ENCODE measurements at regions not wholly inside any gene's neighbourhood (a gene's known extent, or its start where the extent isn't known, plus 50 kb on each side); places are given as distances from the start of the nearest gene placed in this dataset.

GRCh38 chr22:49240472-49240871, 587.2 kb downstream of the BRD1 start:
- Histone ChIP-seq H3K4me2 (ENCODE audit: insufficient read depth, low read length, poor library complexity, severe bottlenecking) (no peak overlapping the region), H3K23ac (ENCODE audit: low read depth, low read length, poor library complexity) (peak overlapping the region; percentile 47), H3K18ac (ENCODE audit: low read length) (no peak overlapping the region), H2AK5ac (ENCODE audit: low read depth, low read length) (peak overlapping the region; percentile 46), H3K4me1 (ENCODE audit: control insufficient read depth in 2 of 2, insufficient read depth in 1 of 2, low read depth in 1 of 2, low read length in 2 of 2) (peaks cover 0 to 8% of the 10 kb centered on the region in 2 donors), H3K79me1 (ENCODE audit: low read depth, low read length) (peaks cover 4% of the 10 kb centered on the region), H4K91ac (ENCODE audit: low read depth, low read length, poor library complexity) (no peak overlapping the region), H3K9ac (ENCODE audit: low read depth, low read length, poor library complexity) (no peak overlapping the region), H2BK5ac (ENCODE audit: low read length) (peak overlapping the region; percentile 87), H4K8ac (ENCODE audit: low read depth, low read length) (no peak overlapping the region), H3K36me3 (replicated peaks in 1 of 2; ENCODE audit: control insufficient read depth in 2 of 2, insufficient read depth in 2 of 2, low read length in 2 of 2) (no peaks in the 10 kb centered on the region), H3K14ac (ENCODE audit: low read length) (no peak overlapping the region), H2AFZ (ENCODE audit: low read length) (no peak overlapping the region), H3K27me3 (ENCODE audit: control insufficient read depth in 3 of 3, insufficient read depth in 3 of 3, low read depth in 1 of 3, low read length in 3 of 3) (no peaks in the 10 kb centered on the region), H2BK15ac (ENCODE audit: low read length) (no peak overlapping the region), H3K9me3 (replicated peaks in 1 of 2; ENCODE audit: control insufficient read depth in 2 of 2, insufficient read depth in 1 of 2, low read depth in 1 of 2, low read length in 2 of 2) (peaks cover 0 to 3% of the 10 kb centered on the region in 2 donors), H2BK12ac (ENCODE audit: low read length) (no peak overlapping the region), H3K4ac (ENCODE audit: low read length) (no peak overlapping the region), H3K27ac (replicated peaks; ENCODE audit: low read length) (no peak overlapping the region), H2BK120ac (ENCODE audit: low read depth, low read length) (no peak overlapping the region), H3K4me3 (ENCODE audit: low read length in 2 of 2) (no peak overlapping the region)
- no CpG with 5 or more reads among the region's 12 CpGs for WGBS, 2 donors (ENCODE audit: extremely low coverage in 2 of 2, insufficient read length in 2 of 2, insufficient replicate concordance in 1 of 2)
- no peak for DNase-seq (ENCODE audit: low spot score)

DNA sequence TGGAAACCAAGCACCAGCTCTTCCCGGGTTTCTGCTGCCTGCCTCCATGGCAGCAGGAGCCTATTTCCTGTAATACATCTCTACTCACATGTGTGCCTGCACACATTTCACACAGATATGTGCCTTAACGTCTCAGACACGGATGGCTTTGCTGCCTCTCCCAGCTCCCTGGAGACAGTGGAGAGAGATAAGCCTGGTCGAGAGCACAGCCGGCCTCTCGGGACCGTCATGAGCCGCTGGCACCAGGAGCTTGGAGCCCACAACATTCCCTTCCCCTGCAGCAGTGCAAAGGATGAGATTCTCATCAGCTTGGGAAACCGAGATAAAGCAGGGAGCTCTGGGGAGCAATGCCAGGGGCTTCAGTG, 587.7 kb downstream of the BRD1 start:
- Histone ChIP-seq H2AFZ (ENCODE audit: low read length) (no peak overlapping the region), H4K8ac (ENCODE audit: low read depth, low read length) (no peak overlapping the region), H3K27me3 (ENCODE audit: control insufficient read depth in 3 of 3, insufficient read depth in 3 of 3, low read depth in 1 of 3, low read length in 3 of 3) (no peaks in the 10 kb centered on the region), H2BK15ac (ENCODE audit: low read length) (no peak overlapping the region), H2AK5ac (ENCODE audit: low read depth, low read length) (peak overlapping the region; percentile 46), H3K14ac (ENCODE audit: low read length) (no peak overlapping the region), H3K4me2 (ENCODE audit: insufficient read depth, low read length, poor library complexity, severe bottlenecking) (no peak overlapping the region), H3K4me1 (ENCODE audit: control insufficient read depth in 2 of 2, insufficient read depth in 1 of 2, low read depth in 1 of 2, low read length in 2 of 2) (peaks cover 0 to 8% of the 10 kb centered on the region in 2 donors), H2BK12ac (ENCODE audit: low read length) (no peak overlapping the region), H2BK5ac (ENCODE audit: low read length) (peak overlapping the region; percentile 87), H3K27ac (replicated peaks; ENCODE audit: low read length) (no peak overlapping the region), H3K18ac (ENCODE audit: low read length) (peak overlapping the region; percentile 13), H3K4ac (ENCODE audit: low read length) (no peak overlapping the region), H4K91ac (ENCODE audit: low read depth, low read length, poor library complexity) (no peak overlapping the region), H3K4me3 (ENCODE audit: low read length in 2 of 2) (no peak overlapping the region), H3K79me1 (ENCODE audit: low read depth, low read length) (peaks cover 4% of the 10 kb centered on the region), H3K23ac (ENCODE audit: low read depth, low read length, poor library complexity) (peak overlapping the region; percentile 47), H3K36me3 (replicated peaks in 1 of 2; ENCODE audit: control insufficient read depth in 2 of 2, insufficient read depth in 2 of 2, low read length in 2 of 2) (no peaks in the 10 kb centered on the region), H2BK120ac (ENCODE audit: low read depth, low read length) (no peak overlapping the region), H3K9me3 (replicated peaks in 1 of 2; ENCODE audit: control insufficient read depth in 2 of 2, insufficient read depth in 1 of 2, low read depth in 1 of 2, low read length in 2 of 2) (peaks cover 0 to 3% of the 10 kb centered on the region in 2 donors), H3K9ac (ENCODE audit: low read depth, low read length, poor library complexity) (no peak overlapping the region)
- WGBS, 2 donors (ENCODE audit: extremely low coverage in 2 of 2, insufficient read length in 2 of 2, insufficient replicate concordance in 1 of 2) = no CpG with 5 or more reads among the region's 9 CpGs
- no peak for DNase-seq (ENCODE audit: low spot score)

GRCh38 chr22:49239264-49240015, 588.2 kb downstream of the BRD1 start:
- Histone ChIP-seq H3K18ac (ENCODE audit: low read length) (peak overlapping the region; percentile 62), H3K27ac (replicated peaks; ENCODE audit: low read length) (no peak overlapping the region), H3K27me3 (ENCODE audit: control insufficient read depth in 3 of 3, insufficient read depth in 3 of 3, low read depth in 1 of 3, low read length in 3 of 3) (no peaks in the 10 kb centered on the region), H3K4me2 (ENCODE audit: insufficient read depth, low read length, poor library complexity, severe bottlenecking) (no peak overlapping the region), H3K4ac (ENCODE audit: low read length) (no peak overlapping the region), H3K9ac (ENCODE audit: low read depth, low read length, poor library complexity) (no peak overlapping the region), H2AK5ac (ENCODE audit: low read depth, low read length) (peak overlapping the region; percentile 84), H4K8ac (ENCODE audit: low read depth, low read length) (no peak overlapping the region), H2BK15ac (ENCODE audit: low read length) (peak overlapping the region; percentile 43), H3K23ac (ENCODE audit: low read depth, low read length, poor library complexity) (peak overlapping the region; percentile 62), H4K91ac (ENCODE audit: low read depth, low read length, poor library complexity) (no peak overlapping the region), H2AFZ (ENCODE audit: low read length) (no peak overlapping the region), H3K79me1 (ENCODE audit: low read depth, low read length) (peaks cover 4% of the 10 kb centered on the region), H3K4me3 (ENCODE audit: low read length in 2 of 2) (no peak overlapping the region), H2BK5ac (ENCODE audit: low read length) (peak overlapping the region; percentile 45), H3K36me3 (replicated peaks in 1 of 2; ENCODE audit: control insufficient read depth in 2 of 2, insufficient read depth in 2 of 2, low read length in 2 of 2) (no peaks in the 10 kb centered on the region), H3K4me1 (ENCODE audit: control insufficient read depth in 2 of 2, insufficient read depth in 1 of 2, low read depth in 1 of 2, low read length in 2 of 2) (peaks cover 0 to 8% of the 10 kb centered on the region in 2 donors), H3K14ac (ENCODE audit: low read length) (no peak overlapping the region), H2BK12ac (ENCODE audit: low read length) (peak overlapping the region; percentile 17), H3K9me3 (replicated peaks in 1 of 2; ENCODE audit: control insufficient read depth in 2 of 2, insufficient read depth in 1 of 2, low read depth in 1 of 2, low read length in 2 of 2) (peaks cover 0 to 3% of the 10 kb centered on the region in 2 donors), H2BK120ac (ENCODE audit: low read depth, low read length) (no peak overlapping the region)
- no CpG with 5 or more reads among the region's 18 CpGs for WGBS, 2 donors (ENCODE audit: extremely low coverage in 2 of 2, insufficient read length in 2 of 2, insufficient replicate concordance in 1 of 2)
- DNase-seq (ENCODE audit: low spot score) = no peak

- Histone ChIP-seq H3K4me3 (ENCODE audit: low read length in 2 of 2) (no peak overlapping the region), H3K79me1 (ENCODE audit: low read depth, low read length) (peaks cover 4% of the 10 kb centered on the region), H3K27me3 (ENCODE audit: control insufficient read depth in 3 of 3, insufficient read depth in 3 of 3, low read depth in 1 of 3, low read length in 3 of 3) (no peaks in the 10 kb centered on the region), H2BK15ac (ENCODE audit: low read length) (peak overlapping the region; percentile 39), H3K27ac (replicated peaks; ENCODE audit: low read length) (no peak overlapping the region), H3K4me1 (ENCODE audit: control insufficient read depth in 2 of 2, insufficient read depth in 1 of 2, low read depth in 1 of 2, low read length in 2 of 2) (peaks cover 0 to 10% of the 10 kb centered on the region in 2 donors), H3K9ac (ENCODE audit: low read depth, low read length, poor library complexity) (no peak overlapping the region), H4K8ac (ENCODE audit: low read depth, low read length) (no peak overlapping the region), H3K18ac (ENCODE audit: low read length) (peak overlapping the region; percentile 59), H2BK120ac (ENCODE audit: low read depth, low read length) (no peak overlapping the region), H2AK5ac (ENCODE audit: low read depth, low read length) (peak overlapping the region; percentile 84), H3K9me3 (replicated peaks in 1 of 2; ENCODE audit: control insufficient read depth in 2 of 2, insufficient read depth in 1 of 2, low read depth in 1 of 2, low read length in 2 of 2) (peaks cover 0 to 3% of the 10 kb centered on the region in 2 donors), H3K14ac (ENCODE audit: low read length) (peak overlapping the region; percentile 49), H3K4ac (ENCODE audit: low read length) (no peak overlapping the region), H2AFZ (ENCODE audit: low read length) (no peak overlapping the region), H2BK5ac (ENCODE audit: low read length) (peak overlapping the region; percentile 45), H2BK12ac (ENCODE audit: low read length) (peak overlapping the region; percentile 30), H3K4me2 (ENCODE audit: insufficient read depth, low read length, poor library complexity, severe bottlenecking) (no peak overlapping the region), H3K23ac (ENCODE audit: low read depth, low read length, poor library complexity) (peak overlapping the region; percentile 16), H4K91ac (ENCODE audit: low read depth, low read length, poor library complexity) (no peak overlapping the region), H3K36me3 (replicated peaks in 1 of 2; ENCODE audit: control insufficient read depth in 2 of 2, insufficient read depth in 2 of 2, low read length in 2 of 2) (no peaks in the 10 kb centered on the region)
- no peak for DNase-seq (ENCODE audit: low spot score)
- no CpG with 5 or more reads among the region's 25 CpGs for WGBS, 2 donors (ENCODE audit: extremely low coverage in 2 of 2, insufficient read length in 2 of 2, insufficient replicate concordance in 1 of 2)
These were observed 589.2 kb downstream of the BRD1 start for GRCh38 chr22:49238181-49239141.
